ENCODE measurements at regions not wholly inside any gene's neighbourhood (a gene's known extent, or its start where the extent isn't known, plus 50 kb on each side); places are given as distances from the start of the nearest gene placed in this dataset.
"Not testable (repeated sequence)": the region's sequence is repeated elsewhere in the genome, so short reads cannot be mapped to it uniquely, and the experiment has no call there.

DNA sequence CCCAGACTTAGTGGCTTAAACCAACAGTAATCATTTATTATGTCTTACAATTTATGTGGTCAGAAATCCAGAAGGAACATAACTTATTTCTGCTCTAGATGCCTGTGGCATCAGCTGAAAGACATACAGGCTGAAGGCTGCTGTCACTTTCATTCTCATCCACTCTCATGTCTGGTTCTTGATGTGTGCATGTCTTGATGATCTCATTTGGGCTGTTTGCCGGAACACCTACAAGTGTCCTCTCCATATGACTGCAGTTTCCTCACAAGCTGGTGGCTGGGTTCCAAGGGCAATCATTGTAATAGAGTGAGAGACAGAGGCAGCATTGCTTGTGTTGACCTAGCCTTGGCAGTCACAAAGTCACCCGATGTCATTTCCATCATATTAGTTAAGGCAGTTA, 1375.9 kb upstream of the RAG2 start:
- no peak for TF ChIP-seq CTCF (IDR thresholded peaks at IDR 0.05)
- Histone ChIP-seq H3K4me1 (ENCODE audit: low read depth) (no peaks in the 10 kb centered on the region), H3K9me3 (peaks cover 11% of the 10 kb centered on the region), H3K4me3 (no peak overlapping the region), H3K36me3 (ENCODE audit: low read depth) (no peaks in the 10 kb centered on the region)
- intact Hi-C loops (cut with DNase I, micrococcal nuclease): no loop called here
- ATAC-seq: no peak
- no peak for DNase-seq

DNA sequence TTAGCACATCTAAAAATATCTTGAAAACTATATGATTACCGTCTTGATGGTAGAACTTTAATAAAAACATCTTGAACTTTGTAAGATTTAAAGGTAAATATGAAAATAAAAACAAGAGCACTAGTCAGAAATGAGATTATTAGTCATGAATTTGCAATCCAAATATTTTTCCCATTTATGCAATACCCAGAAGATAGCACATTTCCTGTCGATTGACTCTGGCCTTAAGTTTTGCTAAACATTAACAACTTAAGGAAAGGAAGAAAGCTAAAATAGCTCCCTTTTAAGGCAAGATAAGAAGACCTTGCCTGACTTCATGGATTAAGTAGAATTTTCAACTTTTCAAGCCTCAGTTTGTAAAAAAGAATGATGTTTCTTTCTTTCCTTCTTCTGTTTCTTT, 1374.7 kb upstream of the RAG2 start:
- no peak for ATAC-seq
- no peak for TF ChIP-seq CTCF (IDR thresholded peaks at IDR 0.05)
- intact Hi-C loops (cut with DNase I, micrococcal nuclease): no loop called here
- Histone ChIP-seq H3K36me3 (ENCODE audit: low read depth) (no peaks in the 10 kb centered on the region), H3K9me3 (peaks cover 17% of the 10 kb centered on the region), H3K4me1 (ENCODE audit: low read depth) (no peaks in the 10 kb centered on the region), H3K4me3 (no peak overlapping the region)
- DNase-seq: no peak

- H3K36me3 ChIP-seq (ENCODE audit: low read depth); intact Hi-C loops (cut with DNase I, micrococcal nuclease); ATAC-seq; H3K4me3 ChIP-seq; DNase-seq; H3K4me1 ChIP-seq (ENCODE audit: low read depth): not testable (repeated sequence)
- peaks cover 17% of the 10 kb centered on the region for H3K9me3 ChIP-seq
Observed at GRCh38 chr11:37969336-37969735, 1371.3 kb upstream of the RAG2 start.

- no peaks in the 10 kb centered on the region for H3K36me3 ChIP-seq (ENCODE audit: low read depth)
- TF ChIP-seq CTCF (IDR thresholded peaks at IDR 0.05): no peak
- no peaks in the 10 kb centered on the region for H3K4me1 ChIP-seq (ENCODE audit: low read depth)
- H3K9me3 ChIP-seq: peaks cover 12% of the 10 kb centered on the region
- ATAC-seq (no peak), DNase-seq (no peak)
- no peak overlapping the region for H3K4me3 ChIP-seq
- intact Hi-C loops (cut with DNase I, micrococcal nuclease): no loop called here
Observed at GRCh38 chr11:37968148-37968547, 1370.1 kb upstream of the RAG2 start.

DNA sequence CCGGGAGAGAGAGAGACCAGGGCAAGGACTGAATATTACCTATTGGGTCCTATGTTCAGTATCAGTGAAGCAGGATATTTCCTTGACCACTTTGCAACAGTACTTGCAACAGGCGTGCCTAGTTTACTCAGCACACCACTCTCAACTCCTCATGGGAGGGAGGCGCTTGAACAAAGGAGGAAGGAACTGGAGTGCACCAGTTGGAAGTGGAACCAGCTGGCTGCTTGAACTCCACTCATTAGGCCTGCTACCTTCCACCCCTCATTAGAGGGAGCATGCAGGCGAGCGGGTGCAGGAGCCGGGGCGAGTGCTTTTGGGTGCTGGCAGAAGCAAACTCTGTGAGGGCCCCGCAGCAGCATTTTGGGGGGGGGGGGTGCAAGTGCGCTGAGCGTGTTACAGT, 1369.6 kb upstream of the RAG2 start:
- TF ChIP-seq CTCF (IDR thresholded peaks at IDR 0.05): no peak
- ATAC-seq: no peak
- intact Hi-C loops (cut with DNase I, micrococcal nuclease): no loop called here
- Histone ChIP-seq H3K4me1 (ENCODE audit: low read depth) (no peaks in the 10 kb centered on the region), H3K9me3 (peaks cover 12% of the 10 kb centered on the region), H3K36me3 (ENCODE audit: low read depth) (no peaks in the 10 kb centered on the region), H3K4me3 (no peak overlapping the region)
- DNase-seq: no peak

DNA sequence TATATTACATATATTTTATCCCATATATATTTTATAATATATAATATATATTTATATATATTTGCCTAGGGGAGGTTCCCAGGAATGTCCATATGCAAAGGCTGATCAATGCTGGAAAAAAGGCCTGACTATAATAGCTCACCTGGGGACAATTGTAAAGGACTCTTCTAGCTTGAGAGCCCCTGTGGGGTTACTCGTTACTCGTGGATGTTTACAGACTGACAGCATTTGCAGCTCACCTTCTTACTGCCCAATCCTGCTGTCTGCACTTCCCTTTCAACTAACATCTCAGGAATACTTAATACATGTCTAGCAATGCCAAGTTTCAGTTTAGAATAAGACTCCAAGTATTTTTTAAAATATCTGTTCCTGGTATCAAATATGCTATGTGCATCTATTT, 1365.4 kb upstream of the RAG2 start:
- intact Hi-C loops (cut with DNase I, micrococcal nuclease): no loop called here
- no peak for DNase-seq
- Histone ChIP-seq H3K9me3 (peaks cover 15% of the 10 kb centered on the region), H3K36me3 (ENCODE audit: low read depth) (no peaks in the 10 kb centered on the region), H3K4me1 (ENCODE audit: low read depth) (no peaks in the 10 kb centered on the region), H3K4me3 (no peak overlapping the region)
- no peak for ATAC-seq
- TF ChIP-seq CTCF (IDR thresholded peaks at IDR 0.05): no peak

Measured in mucosa of descending colon (tissue), 3 donors.